A549 (cell line): ENCODE measurements at regions not wholly inside any gene's neighbourhood (a gene's known extent, or its start where the extent isn't known, plus 50 kb on each side); places are given as distances from the start of the nearest gene placed in this dataset.

Source experiments
- ATAC-seq, 2 experiments: fragments of 200-7000 bp in 1 of 2; fragments of >200 bp in 1 of 2; cut with Nextera tagmentation in 1 of 2; cut with Tn5 transposase in 1 of 2; 3 replicates each; pipeline versions ENCODE4 v1.8.0 to v1.9.1; 2018 to 2020; ENCODE audit warnings: mild to moderate bottlenecking in 1 of 2, moderate library complexity in 1 of 2
- CTCF ChIA-PET: fragments of 300-600 bp; sonication (Branson Sonifier 250); formaldehyde crosslinking; extraction: SDS; loops from one replicate; lab custom pipeline; 2021; ENCODE audit warnings: antibody characterized with exemption, inconsistent platforms; lab: Yijun Ruan, JAX
- POLR2A ChIA-PET: fragments of 350-600 bp; formaldehyde crosslinking; extraction: SDS; loops from one replicate; lab custom pipeline; 2021; ENCODE audit warnings: antibody characterized with exemption, inconsistent platforms; lab: Yijun Ruan, JAX
- DNase-seq, 2 experiments: peaks; one replicate each; pipeline versions ENCODE4 v3.0.0 to v3.0.0-alpha.2; 2011 to 2016; ENCODE audit warnings: low read depth in 1 of 2, low spot score in 1 of 2
- FAIRE-seq: peaks from 2 replicates; lab custom pipeline; 2011; peaks lifted over from hg19 to GRCh38; lab: Jason Lieb, UNC
- H3K27ac ChIP-seq, 2 experiments: fragments of >200 bp; sonication (Bioruptor Twin); formaldehyde crosslinking; 3 replicates each; pipeline ENCODE4 v1.5.1; 2016 to 2017
- H3K4me1 ChIP-seq: fragments of >200 bp; sonication (Bioruptor Twin); formaldehyde crosslinking; 3 replicates; pipeline ENCODE4 v1.6.1; 2016
- H3K4me2 ChIP-seq: fragments of >200 bp; sonication (Bioruptor Twin); formaldehyde crosslinking; 3 replicates; pipeline ENCODE4 v1.6.1; 2016
- H3K4me3 ChIP-seq: fragments of >200 bp; sonication (Bioruptor Twin); formaldehyde crosslinking; 3 replicates; pipeline ENCODE4 v1.5.1; 2016
- H3K9me3 ChIP-seq: fragments of >200 bp; sonication (Bioruptor Twin); formaldehyde crosslinking; 3 replicates; pipeline ENCODE4 v1.6.1; 2016
- BHLHE40 ChIP-seq: IDR thresholded peaks from 2 replicates; pipeline ENCODE4 v1.6.1; 2012; ENCODE audit warnings: low read depth, low read length, inconsistent platforms
- CHD4 ChIP-seq: fragments of 200-600 bp; sonication (generic); IDR thresholded peaks from 2 replicates; pipeline ENCODE4 v1.6.1; 2016; ENCODE audit warnings: antibody characterized with exemption, mild to moderate bottlenecking, borderline replicate concordance
- CTCF ChIP-seq: fragments of >200 bp; sonication (Bioruptor Twin); formaldehyde crosslinking; IDR thresholded peaks from 3 replicates; pipeline ENCODE4 v1.5.1; 2016
- EHMT2 ChIP-seq: fragments of 200-600 bp; sonication (generic); IDR thresholded peaks from 2 replicates; pipeline ENCODE4 v1.6.1; 2016; ENCODE audit warnings: antibody characterized with exemption, low read depth, mild to moderate bottlenecking, moderate library complexity
- EP300 ChIP-seq, 2 experiments: fragments of >200 bp; sonication (Bioruptor Twin); formaldehyde crosslinking; IDR thresholded peaks; 2 replicates in 1 of 2; 3 replicates in 1 of 2; pipeline ENCODE4 v1.6.1; 2016 to 2017
- FOSB ChIP-seq: fragments of 250-450 bp; sonication (Bioruptor Pico); IDR thresholded peaks from 2 replicates; pipeline ENCODE4 v1.5.0; 2020; ENCODE audit warnings: mild to moderate bottlenecking, moderate library complexity
- FOSL2 ChIP-seq, 2 experiments: fragments of 450-650 bp in 1 of 2; fragments of >200 bp in 1 of 2; sonication (Bioruptor Twin) in 1 of 2; formaldehyde crosslinking; IDR thresholded peaks; 2 replicates each; pipeline versions ENCODE4 v1.5.0 to v1.6.1; 2016 to 2020; ENCODE audit warnings: mild to moderate bottlenecking in 1 of 2, moderate library complexity in 1 of 2
- FOXS1 ChIP-seq: fragments of 250-450 bp; sonication (Bioruptor Pico); IDR thresholded peaks from 2 replicates; pipeline ENCODE4 v1.5.0; 2020; ENCODE audit warnings: mild to moderate bottlenecking, moderate library complexity
- HDAC2 ChIP-seq: fragments of 200-600 bp; sonication (generic); IDR thresholded peaks from 2 replicates; pipeline ENCODE4 v1.6.1; 2016
- HOXB13 ChIP-seq: fragments of 250-450 bp; sonication (Bioruptor Pico); IDR thresholded peaks from 2 replicates; pipeline ENCODE4 v1.5.0; 2020; ENCODE audit warnings: low read depth, mild to moderate bottlenecking, moderate library complexity
- JUNB ChIP-seq: fragments of >200 bp; sonication (Bioruptor Twin); formaldehyde crosslinking; IDR thresholded peaks from 2 replicates; pipeline ENCODE4 v1.6.1; 2016
- KDM1A ChIP-seq: fragments of 200-600 bp; sonication (generic); IDR thresholded peaks from 2 replicates; pipeline ENCODE4 v1.6.1; 2016; ENCODE audit warnings: low read depth, mild to moderate bottlenecking
- KDM5A ChIP-seq: fragments of 200-600 bp; sonication (generic); IDR thresholded peaks from 2 replicates; pipeline ENCODE4 v1.6.1; 2016; ENCODE audit warnings: antibody characterized with exemption, mild to moderate bottlenecking
- MAX ChIP-seq: IDR thresholded peaks from 2 replicates; pipeline ENCODE4 v1.6.1; 2012
- MAZ ChIP-seq: fragments of 150-350 bp; IDR thresholded peaks from 2 replicates; pipeline ENCODE4 v1.6.1; 2014; ENCODE audit warnings: antibody characterized with exemption, low read depth, low read length, borderline replicate concordance
- NPAS2 ChIP-seq: fragments of 250-450 bp; sonication (Bioruptor Pico); IDR thresholded peaks from 2 replicates; pipeline ENCODE4 v1.8.0; 2022; ENCODE audit warnings: mild to moderate bottlenecking, moderate library complexity, borderline replicate concordance
- POLR2A ChIP-seq: IDR thresholded peaks from 2 replicates; pipeline ENCODE4 v1.6.1; 2012; ENCODE audit warnings: mild to moderate bottlenecking, low read length
- RARB ChIP-seq: fragments of 250-450 bp; sonication (Bioruptor Pico); IDR thresholded peaks from 2 replicates; pipeline ENCODE4 v1.8.0; 2021; ENCODE audit warnings: mild to moderate bottlenecking, moderate library complexity
- RFX5 ChIP-seq: fragments of 450-650 bp; IDR thresholded peaks from 2 replicates; pipeline ENCODE4 v1.7.1; 2014; ENCODE audit warnings: antibody characterized with exemption, mild to moderate bottlenecking, moderate library complexity
- SREBF2 ChIP-seq: fragments of 450-650 bp; IDR thresholded peaks from 2 replicates; pipeline ENCODE4 v1.6.1; 2014; ENCODE audit warnings: mild to moderate bottlenecking, moderate library complexity
- USF2 ChIP-seq: fragments of 450-650 bp; IDR thresholded peaks from 2 replicates; pipeline ENCODE4 v1.6.1; 2014; ENCODE audit warnings: antibody characterized with exemption
- ZFP36 ChIP-seq: fragments of 450-650 bp; IDR thresholded peaks from 2 replicates; pipeline ENCODE4 v1.6.1; 2014; ENCODE audit warnings: borderline replicate concordance; ENCODE audit not compliant: partially characterized antibody
- ZSCAN20 ChIP-seq: fragments of 250-450 bp; sonication (Bioruptor Pico); IDR thresholded peaks from 2 replicates; pipeline ENCODE4 v1.8.0; 2022; ENCODE audit warnings: mild to moderate bottlenecking, moderate library complexity
- WGBS: methylation state at CpG from one replicate; pipeline ENCODE4 v1.1.6; 2017; ENCODE audit errors: missing lambda C conversion rate; 5-methylcytosine and 5-hydroxymethylcytosine counted together

GRCh38 chr17:27400991-27401390 is 55.3 kb upstream of the KSR1 start (continued):
- no peak for TF ChIP-seq MAX
- TF ChIP-seq HOXB13 (CRISPR knock-in tag): no peak
- no peak for TF ChIP-seq ZSCAN20 (CRISPR knock-in tag)
- TF ChIP-seq SREBF2: no peak
- no peak for TF ChIP-seq KDM1A
- no peak for TF ChIP-seq EP300 (IDR thresholded peaks at IDR 0.05)

- no peaks in the 10 kb centered on the region for H3K9me3 ChIP-seq
- H3K4me1 ChIP-seq: peaks cover 8% of the 10 kb centered on the region
- DNase-seq (no peak), ATAC-seq (no peak), FAIRE-seq (no peak)
- no peak for TF ChIP-seq POLR2A
- no peak for TF ChIP-seq FOSB
- no peak for TF ChIP-seq EHMT2
- no peak for TF ChIP-seq KDM5A
- TF ChIP-seq RARB: no peak
- no peak for TF ChIP-seq KDM1A
- no peak for TF ChIP-seq BHLHE40
- no peak for TF ChIP-seq NPAS2
- TF ChIP-seq CHD4: no peak
- no peak for TF ChIP-seq ZFP36
- TF ChIP-seq CTCF: no peak
- no peak for TF ChIP-seq JUNB
- no peak for TF ChIP-seq USF2
- TF ChIP-seq MAZ: no peak
- no peak for TF ChIP-seq FOSL2 (IDR thresholded peaks at IDR 0.05)
- no peak for TF ChIP-seq FOSL2 (CRISPR knock-in tag; IDR thresholded peaks at IDR 0.05)
- TF ChIP-seq FOXS1 (CRISPR knock-in tag): no peak
- no peak for TF ChIP-seq HDAC2
- 70% methylated on average over 5 of the region's 5 CpGs for WGBS
- ChIA-PET POLR2A (no interaction called here), CTCF (interaction anchor here (0.7 to 3.6 kb wide), 3 partner anchors 9 to 37 kb away, joined by 3 to 12 read pairs (median 3); no protein-coding TSS in a partner anchor)
- H3K4me3 ChIP-seq: no peak overlapping the region
- no peak overlapping the region for H3K4me2 ChIP-seq
- no peak overlapping the region for H3K27ac ChIP-seq
Observed at GRCh38 chr17:27402943-27403342, 53.3 kb upstream of the KSR1 start.

GRCh38 chr17:27403480-27404005 is 52.7 kb upstream of the KSR1 start:
- H3K4me2 ChIP-seq: no peak overlapping the region
- TF ChIP-seq POLR2A: no peak
- TF ChIP-seq CHD4: no peak
- TF ChIP-seq RFX5: no peak
- 85% methylated on average over 7 of the region's 7 CpGs for WGBS
- POLR2A ChIA-PET: no interaction called here
- H3K4me3 ChIP-seq: no peak overlapping the region
- ATAC-seq: no peak
- CTCF ChIA-PET: interaction anchor here (1.1 to 3.6 kb wide), 2 partner anchors 9 to 27 kb away, joined by 3 to 12 read pairs; no protein-coding TSS in a partner anchor
- H3K9me3 ChIP-seq: no peaks in the 10 kb centered on the region
- DNase-seq: no peak
- peaks cover 14% of the 10 kb centered on the region for H3K4me1 ChIP-seq
- no peak overlapping the region for H3K27ac ChIP-seq
- no peak for FAIRE-seq
